ENCODE measurements at regions not wholly inside any gene's neighbourhood (a gene's known extent, or its start where the extent isn't known, plus 50 kb on each side); places are given as distances from the start of the nearest gene placed in this dataset.
A peak's percentile ranks its signal among the peaks of the same experiment; 100 is the strongest.

DNA sequence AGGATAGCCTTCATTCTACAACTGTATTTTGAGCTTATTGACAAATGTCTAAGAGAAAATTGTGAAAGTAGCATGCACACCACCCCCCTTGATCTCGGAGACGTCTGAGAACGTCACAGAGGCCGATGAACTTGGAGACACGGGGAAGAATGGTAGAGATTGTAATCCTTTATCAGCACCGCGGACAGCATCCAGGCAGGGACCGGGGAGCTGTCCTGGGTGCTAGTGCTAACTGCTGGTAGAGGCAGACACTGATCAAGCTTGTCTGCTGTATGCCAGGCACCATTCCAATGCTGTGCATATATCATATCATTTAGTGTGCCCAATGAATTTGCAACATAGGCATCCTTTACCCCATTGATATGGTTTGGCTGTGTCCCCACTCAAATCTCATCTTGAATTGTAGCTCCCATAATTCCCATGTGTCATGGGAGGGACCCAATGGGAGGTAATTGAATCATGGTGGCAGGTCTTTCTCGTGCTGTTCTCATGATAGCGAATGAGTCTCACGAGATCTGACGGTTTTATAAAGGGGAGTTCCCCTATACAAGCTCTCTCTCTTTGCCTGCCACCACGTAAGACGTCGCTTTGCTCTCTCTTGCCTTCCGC, 98.8 kb downstream of the LHX2 start (continued):
- peak; percentile 82 for TF ChIP-seq NFYB (CRISPR knock-in tag; conservative IDR thresholded peaks at IDR 0.05; ENCODE audit: low read depth)
- TF ChIP-seq ELF4 (CRISPR knock-in tag; IDR thresholded peaks at IDR 0.05; ENCODE audit: low read depth): peak; percentile 98
- peak; percentile 73 for TF ChIP-seq USF2 (CRISPR knock-in tag; IDR thresholded peaks at IDR 0.05)
- TF ChIP-seq USF1 (CRISPR knock-in tag; IDR thresholded peaks at IDR 0.05): peak; percentile 95
- TF ChIP-seq, protein P1, sequence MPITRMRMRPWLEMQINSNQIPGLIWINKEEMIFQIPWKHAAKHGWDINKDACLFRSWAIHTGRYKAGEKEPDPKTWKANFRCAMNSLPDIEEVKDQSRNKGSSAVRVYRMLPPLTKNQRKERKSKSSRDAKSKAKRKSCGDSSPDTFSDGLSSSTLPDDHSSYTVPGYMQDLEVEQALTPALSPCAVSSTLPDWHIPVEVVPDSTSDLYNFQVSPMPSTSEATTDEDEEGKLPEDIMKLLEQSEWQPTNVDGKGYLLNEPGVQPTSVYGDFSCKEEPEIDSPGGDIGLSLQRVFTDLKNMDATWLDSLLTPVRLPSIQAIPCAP (CRISPR knock-in tag; IDR thresholded peaks at IDR 0.05): peak; percentile 100
- TF ChIP-seq JAZF1 (CRISPR knock-in tag; IDR thresholded peaks at IDR 0.05): no peak
- TF ChIP-seq ESRRA (CRISPR knock-in tag; IDR thresholded peaks at IDR 0.05; ENCODE audit: borderline replicate concordance): peak; percentile 99
- TF ChIP-seq, protein P2, sequence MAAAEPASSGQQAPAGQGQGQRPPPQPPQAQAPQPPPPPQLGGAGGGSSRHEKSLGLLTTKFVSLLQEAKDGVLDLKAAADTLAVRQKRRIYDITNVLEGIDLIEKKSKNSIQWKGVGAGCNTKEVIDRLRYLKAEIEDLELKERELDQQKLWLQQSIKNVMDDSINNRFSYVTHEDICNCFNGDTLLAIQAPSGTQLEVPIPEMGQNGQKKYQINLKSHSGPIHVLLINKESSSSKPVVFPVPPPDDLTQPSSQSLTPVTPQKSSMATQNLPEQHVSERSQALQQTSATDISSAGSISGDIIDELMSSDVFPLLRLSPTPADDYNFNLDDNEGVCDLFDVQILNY (CRISPR knock-in tag; IDR thresholded peaks at IDR 0.05): peak; percentile 94
- no peak for TF ChIP-seq GTF2I (CRISPR knock-in tag; conservative IDR thresholded peaks at IDR 0.05)
- TF ChIP-seq ZNF317 (CRISPR knock-in tag; IDR thresholded peaks at IDR 0.05; ENCODE audit: borderline replicate concordance, low read depth): peak; percentile 90
- TF ChIP-seq, protein P3, sequence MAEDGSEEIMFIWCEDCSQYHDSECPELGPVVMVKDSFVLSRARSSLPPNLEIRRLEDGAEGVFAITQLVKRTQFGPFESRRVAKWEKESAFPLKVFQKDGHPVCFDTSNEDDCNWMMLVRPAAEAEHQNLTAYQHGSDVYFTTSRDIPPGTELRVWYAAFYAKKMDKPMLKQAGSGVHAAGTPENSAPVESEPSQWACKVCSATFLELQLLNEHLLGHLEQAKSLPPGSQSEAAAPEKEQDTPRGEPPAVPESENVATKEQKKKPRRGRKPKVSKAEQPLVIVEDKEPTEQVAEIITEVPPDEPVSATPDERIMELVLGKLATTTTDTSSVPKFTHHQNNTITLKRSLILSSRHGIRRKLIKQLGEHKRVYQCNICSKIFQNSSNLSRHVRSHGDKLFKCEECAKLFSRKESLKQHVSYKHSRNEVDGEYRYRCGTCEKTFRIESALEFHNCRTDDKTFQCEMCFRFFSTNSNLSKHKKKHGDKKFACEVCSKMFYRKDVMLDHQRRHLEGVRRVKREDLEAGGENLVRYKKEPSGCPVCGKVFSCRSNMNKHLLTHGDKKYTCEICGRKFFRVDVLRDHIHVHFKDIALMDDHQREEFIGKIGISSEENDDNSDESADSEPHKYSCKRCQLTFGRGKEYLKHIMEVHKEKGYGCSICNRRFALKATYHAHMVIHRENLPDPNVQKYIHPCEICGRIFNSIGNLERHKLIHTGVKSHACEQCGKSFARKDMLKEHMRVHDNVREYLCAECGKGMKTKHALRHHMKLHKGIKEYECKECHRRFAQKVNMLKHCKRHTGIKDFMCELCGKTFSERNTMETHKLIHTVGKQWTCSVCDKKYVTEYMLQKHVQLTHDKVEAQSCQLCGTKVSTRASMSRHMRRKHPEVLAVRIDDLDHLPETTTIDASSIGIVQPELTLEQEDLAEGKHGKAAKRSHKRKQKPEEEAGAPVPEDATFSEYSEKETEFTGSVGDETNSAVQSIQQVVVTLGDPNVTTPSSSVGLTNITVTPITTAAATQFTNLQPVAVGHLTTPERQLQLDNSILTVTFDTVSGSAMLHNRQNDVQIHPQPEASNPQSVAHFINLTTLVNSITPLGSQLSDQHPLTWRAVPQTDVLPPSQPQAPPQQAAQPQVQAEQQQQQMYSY (CRISPR knock-in tag; IDR thresholded peaks at IDR 0.05): peak; percentile 90
- peak; percentile 97 for TF ChIP-seq ATF3 (CRISPR knock-in tag; conservative IDR thresholded peaks at IDR 0.05)
- TF ChIP-seq ZNF263 (CRISPR knock-in tag; IDR thresholded peaks at IDR 0.05; ENCODE audit: low read depth): peak; percentile 81; the same call in 1 of the 2 replicates
- TF ChIP-seq FOXK1 (CRISPR knock-in tag; IDR thresholded peaks at IDR 0.05): peak; percentile 99
- TF ChIP-seq ZNF423 (CRISPR knock-in tag; IDR thresholded peaks at IDR 0.05): peak; percentile 76
- TF ChIP-seq ZNF219 (CRISPR knock-in tag; IDR thresholded peaks at IDR 0.05; ENCODE audit: borderline replicate concordance): peak; percentile 100
- peak; percentile 60; the same call in 1 of the 2 replicates for TF ChIP-seq HMGXB4 (CRISPR knock-in tag; IDR thresholded peaks at IDR 0.05)
- TF ChIP-seq NR1H2 (CRISPR knock-in tag; IDR thresholded peaks at IDR 0.05): peak; percentile 99
- TF ChIP-seq ATF1 (CRISPR knock-in tag; IDR thresholded peaks at IDR 0.05): peak; percentile 99
- peak; percentile 100 for TF ChIP-seq FOXP4 (CRISPR knock-in tag; IDR thresholded peaks at IDR 0.05)
- peak; percentile 95; the same call in 1 of the 2 replicates for TF ChIP-seq MXD4 (CRISPR knock-in tag; IDR thresholded peaks at IDR 0.05; ENCODE audit: borderline replicate concordance)
- peak; percentile 100 for TF ChIP-seq NFE2L1 (CRISPR knock-in tag; IDR thresholded peaks at IDR 0.05)
- peak; percentile 100 for TF ChIP-seq TEAD4 (CRISPR knock-in tag; IDR thresholded peaks at IDR 0.05)
- 0 out of 2 replicates have a peak, but pooled peaks have one; percentile 56 for TF ChIP-seq NFATC4 (CRISPR knock-in tag; IDR thresholded peaks at IDR 0.05)
- TF ChIP-seq, protein P4, sequence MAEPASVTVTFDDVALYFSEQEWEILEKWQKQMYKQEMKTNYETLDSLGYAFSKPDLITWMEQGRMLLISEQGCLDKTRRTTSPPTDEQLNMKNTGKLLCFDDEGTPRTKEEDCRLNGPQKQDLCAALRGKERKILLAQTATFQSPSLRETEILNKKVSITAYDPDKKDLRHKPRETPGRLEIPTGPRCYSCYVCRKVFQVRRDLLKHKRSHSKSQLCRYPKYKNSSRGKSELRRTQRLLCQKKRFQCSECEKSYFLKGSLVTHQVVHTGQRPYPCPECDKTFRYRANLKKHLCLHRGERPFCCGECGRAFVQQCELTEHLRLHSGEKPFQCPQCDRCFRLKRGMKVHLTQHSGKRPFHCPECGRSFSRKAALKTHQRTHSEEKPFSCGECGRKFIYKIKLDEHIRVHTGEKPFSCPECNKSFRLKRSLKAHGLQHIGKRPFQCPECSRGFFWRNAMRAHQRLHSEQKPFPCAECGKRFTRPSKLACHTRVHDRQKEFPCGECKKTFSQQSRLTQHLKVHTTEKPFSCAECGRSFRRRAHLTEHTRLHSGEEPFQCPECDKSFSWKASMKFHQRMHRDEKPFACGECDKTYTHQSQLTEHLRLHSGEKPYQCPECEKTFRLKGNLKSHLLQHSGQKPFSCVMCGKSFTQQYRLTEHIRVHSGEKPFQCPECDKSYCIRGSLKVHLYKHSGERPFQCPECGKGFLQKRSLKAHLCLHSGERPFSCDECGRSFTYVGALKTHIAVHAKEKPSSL (CRISPR knock-in tag; conservative IDR thresholded peaks at IDR 0.05): 0 out of 2 replicates have a peak, but pooled peaks have one; percentile 47
- peak; percentile 92 for TF ChIP-seq EMX1 (CRISPR knock-in tag; IDR thresholded peaks at IDR 0.05)
